Endothelial cell of umbilical vein (primary cell): ENCODE measurements at regions not wholly inside any gene's neighbourhood (a gene's known extent, or its start where the extent isn't known, plus 50 kb on each side); places are given as distances from the start of the nearest gene placed in this dataset.

Source experiments
- BruUV-seq: library from RNA; stranded (reverse); fragments of 400-500 nt; replicated peaks from 2 replicates; lab custom pipeline; 2021; lab: Mats Ljungman, UMichigan
- CTCF ChIA-PET: fragments of 300-600, 350-600 bp; sonication (Branson Sonifier 250); formaldehyde crosslinking; loops from one replicate; lab custom pipeline; 2021; ENCODE audit warnings: antibody characterized with exemption, inconsistent platforms; lab: Charles Lee
- POLR2A ChIA-PET: fragments of 300-600, 350-600 bp; sonication (Branson Sonifier 250); formaldehyde crosslinking; loops from one replicate; lab custom pipeline; 2021; ENCODE audit warnings: antibody characterized with exemption, inconsistent platforms; lab: Charles Lee
- DNase-seq: peaks from one replicate; pipeline ENCODE4 v3.0.0-alpha.2; 2011; ENCODE audit warnings: low read depth, low spot score
- FAIRE-seq: peaks from 2 replicates; lab custom pipeline; 2011; peaks lifted over from hg19 to GRCh38; lab: Jason Lieb, UNC
- H2AFZ ChIP-seq: 2 replicates; pipeline ENCODE4 v1.6.0; 2012; ENCODE audit warnings: low read depth, low read length, control low read depth, inconsistent platforms
- H3K27ac ChIP-seq: 2 replicates; pipeline ENCODE4 v1.5.1; 2011; ENCODE audit warnings: low read depth, mild to moderate bottlenecking, control low read depth, low read length, moderate library complexity; ENCODE audit not compliant: insufficient read depth
- H3K27me3 ChIP-seq, 2 experiments: 2 replicates each; pipeline versions ENCODE4 v1.6.0 to v1.6.1; 2011; ENCODE audit warnings: low read length in 2 of 2, mixed read lengths in 1 of 2; ENCODE audit not compliant: control insufficient read depth in 2 of 2, insufficient read depth in 2 of 2
- H3K36me3 ChIP-seq, 2 experiments: 2 replicates in 1 of 2; 3 replicates in 1 of 2; pipeline ENCODE4 v1.5.1; 2011; ENCODE audit warnings: low read length in 2 of 2, mild to moderate bottlenecking in 1 of 2, moderate library complexity in 1 of 2; ENCODE audit not compliant: control insufficient read depth in 2 of 2, insufficient read depth in 2 of 2; ENCODE audit errors: extremely low read depth in 1 of 2
- H3K4me1 ChIP-seq: 3 replicates; pipeline ENCODE4 v1.5.1; 2011; ENCODE audit warnings: mild to moderate bottlenecking, low read length; ENCODE audit not compliant: control insufficient read depth, insufficient read depth; ENCODE audit errors: extremely low read depth
- H3K4me2 ChIP-seq: 2 replicates; pipeline ENCODE4 v1.6.1; 2011; ENCODE audit warnings: low read length, control low read depth, mixed read lengths; ENCODE audit not compliant: insufficient read depth
- H3K4me3 ChIP-seq, 3 experiments: fragments of 200-600 bp in 1 of 3; sonication (generic), shearing (Covaris generic) in 1 of 3; replicated peaks in 1 of 3; 2 replicates each; pipeline ENCODE4 v1.5.1; 2011 to 2016; ENCODE audit warnings: control low read depth in 3 of 3, low read length in 3 of 3, mild to moderate bottlenecking in 2 of 3, inconsistent platforms in 1 of 3, low read depth in 1 of 3, moderate library complexity in 1 of 3; ENCODE audit not compliant: insufficient read depth in 1 of 3
- H3K79me2 ChIP-seq: 2 replicates; pipeline ENCODE4 v1.6.0; 2012; ENCODE audit warnings: low read length, inconsistent platforms; ENCODE audit not compliant: control insufficient read depth, insufficient read depth
- H3K9ac ChIP-seq: replicated peaks from 2 replicates; pipeline ENCODE3; 2011; ENCODE audit warnings: low read length, control low read depth; ENCODE audit not compliant: insufficient read depth; ENCODE audit errors: extremely low read depth
- H3K9me1 ChIP-seq: replicated peaks from 3 replicates; pipeline ENCODE4 v1.6.0; 2011; ENCODE audit warnings: mild to moderate bottlenecking, low read length; ENCODE audit not compliant: control insufficient read depth, insufficient read depth; ENCODE audit errors: extremely low read depth
- H3K9me3 ChIP-seq: replicated peaks from 2 replicates; pipeline ENCODE4 v1.5.1; 2012; ENCODE audit warnings: low read length, inconsistent platforms; ENCODE audit not compliant: control insufficient read depth, insufficient read depth
- H4K20me1 ChIP-seq: replicated peaks from 2 replicates; pipeline ENCODE3; 2011; ENCODE audit warnings: mild to moderate bottlenecking, low read length; ENCODE audit not compliant: control insufficient read depth, insufficient read depth; ENCODE audit errors: extremely low read depth
- CTCF ChIP-seq, 2 donors: IDR thresholded peaks; 1 replicate in 1 of 2; 2 replicates in 1 of 2; pipeline ENCODE4 v1.5.1; 2011; ENCODE audit warnings: low read length in 2 of 2, mild to moderate bottlenecking in 2 of 2, moderate library complexity in 2 of 2, control low read depth in 1 of 2, inconsistent platforms in 1 of 2, low read depth in 1 of 2; ENCODE audit not compliant: insufficient read depth in 1 of 2; ENCODE audit errors: extremely low read depth in 1 of 2
- EZH2 ChIP-seq: IDR thresholded peaks from 2 replicates; pipeline ENCODE4 v1.6.1; 2012; ENCODE audit warnings: borderline replicate concordance, low read depth, mild to moderate bottlenecking, moderate library complexity, low read length, inconsistent platforms; ENCODE audit not compliant: severe bottlenecking
- FOS ChIP-seq: IDR thresholded peaks from 2 replicates; pipeline ENCODE4 v1.6.1; 2011; ENCODE audit warnings: mild to moderate bottlenecking, low read length, moderate library complexity, borderline replicate concordance; ENCODE audit not compliant: insufficient read depth
- GATA2 ChIP-seq: IDR thresholded peaks from 2 replicates; pipeline ENCODE4 v1.7.0; 2011; ENCODE audit warnings: low read depth, mild to moderate bottlenecking, moderate library complexity, mixed read lengths, low read length; ENCODE audit not compliant: insufficient read length, insufficient read depth
- JUN ChIP-seq: IDR thresholded peaks from 2 replicates; pipeline ENCODE4 v1.6.1; 2011; ENCODE audit warnings: borderline replicate concordance, low read depth; ENCODE audit not compliant: insufficient read length, insufficient read depth
- MAX ChIP-seq: IDR thresholded peaks from 2 replicates; pipeline ENCODE4 v1.6.1; 2011; ENCODE audit not compliant: insufficient read depth, insufficient read length
- MYC ChIP-seq: IDR thresholded peaks from one replicate; pipeline ENCODE4 v1.6.1; 2011; ENCODE audit warnings: mild to moderate bottlenecking, low read depth, low read length
- POLR2AphosphoS5 ChIP-seq: IDR thresholded peaks from 2 replicates; pipeline ENCODE4 v1.6.1; 2012; ENCODE audit warnings: low read depth, mild to moderate bottlenecking, control low read depth, low read length, moderate library complexity; ENCODE audit not compliant: insufficient read depth
- dilution Hi-C: fragments of 300-500 bp; cut with MboI; formaldehyde crosslinking; loops from one replicate; pipeline ENCODE4 v1.15.0; 2019; ENCODE audit warnings: low sequenced_read_pairs; ENCODE audit not compliant: extremely low pct_ligation_motif_present
- intact Hi-C: fragments of 100-400 bp; cut with micrococcal nuclease; formaldehyde crosslinking; loops from one replicate; pipeline ENCODE4 v1.10.0; 2022

- Histone ChIP-seq H3K9me3 (no peaks in the 10 kb centered on the region), H3K4me2 (no peak overlapping the region), H2AFZ (no peak overlapping the region), H3K36me3 (no peaks in the 10 kb centered on the region), H3K79me2 (no peaks in the 10 kb centered on the region), H3K9ac (no peak overlapping the region), H3K27ac (no peak overlapping the region), H3K27me3 (no peaks in the 10 kb centered on the region), H3K9me1 (no peaks in the 10 kb centered on the region), H4K20me1 (no peaks in the 10 kb centered on the region), H3K4me1 (no peaks in the 10 kb centered on the region), H3K4me3 (no peak overlapping the region)
- CTCF ChIA-PET = no interaction called here
- BruUV-seq = no TSS peak
- TF ChIP-seq MYC (no peak), MAX (no peak), CTCF (IDR thresholded peaks at IDR 0.05; ENCODE audit: extremely low read depth in 1 of 2, insufficient read depth in 1 of 2, low read depth in 1 of 2, low read length in 2 of 2) (no peak)
- POLR2A ChIA-PET = no interaction called here
- dilution Hi-C loops = no loop called here
- peak; percentile 1 for DNase-seq
- intact Hi-C loops = no loop called here
- no peak for FAIRE-seq
Observed at GRCh38 chr1:170377896-170378634, 153.9 kb upstream of the GORAB start.

GRCh38 chr1:170385750-170386149 is 146.2 kb upstream of the GORAB start:
- no peak overlapping the region for H3K27ac ChIP-seq
- H3K27me3 ChIP-seq = no peaks in the 10 kb centered on the region
- POLR2A ChIA-PET = no interaction called here
- FAIRE-seq = no peak
- CTCF ChIA-PET = no interaction called here
- dilution Hi-C loops (no loop called here), intact Hi-C loops (no loop called here)
- H2AFZ ChIP-seq = no peak overlapping the region
- DNase-seq = no peak
- no peaks in the 10 kb centered on the region for H3K36me3 ChIP-seq
- no peaks in the 10 kb centered on the region for H4K20me1 ChIP-seq
- H3K9ac ChIP-seq = no peak overlapping the region
- H3K9me3 ChIP-seq = no peaks in the 10 kb centered on the region
- no peaks in the 10 kb centered on the region for H3K9me1 ChIP-seq
- no peak overlapping the region for H3K4me3 ChIP-seq
- no peaks in the 10 kb centered on the region for H3K4me1 ChIP-seq
- no peaks in the 10 kb centered on the region for H3K79me2 ChIP-seq
- BruUV-seq = no TSS peak
- no peak overlapping the region for H3K4me2 ChIP-seq
- TF ChIP-seq POLR2AphosphoS5 = no peak
- no peak for TF ChIP-seq FOS
- TF ChIP-seq MYC = no peak
- TF ChIP-seq EZH2 = no peak
- no peak for TF ChIP-seq JUN
- TF ChIP-seq CTCF (IDR thresholded peaks at IDR 0.05; ENCODE audit: extremely low read depth in 1 of 2, insufficient read depth in 1 of 2, low read depth in 1 of 2, low read length in 2 of 2) = no peak
- no peak for TF ChIP-seq GATA2
